HG03280 (cell line): ENCODE measurements at regions not wholly inside any gene's neighbourhood (a gene's known extent, or its start where the extent isn't known, plus 50 kb on each side); places are given as distances from the start of the nearest gene placed in this dataset.
A peak's percentile ranks its signal among the peaks of the same experiment; 100 is the strongest.
"Not testable (repeated sequence)": the region's sequence is repeated elsewhere in the genome, so short reads cannot be mapped to it uniquely, and the experiment has no call there.

ENCODE experiments used
- ATAC-seq: cut with Tn5 transposase; IDR thresholded peaks from one replicate; pipeline ENCODE4 v1.9.1; 2021; ENCODE audit warnings: mild to moderate bottlenecking, moderate library complexity; ENCODE audit not compliant: unreplicated experiment

DNA sequence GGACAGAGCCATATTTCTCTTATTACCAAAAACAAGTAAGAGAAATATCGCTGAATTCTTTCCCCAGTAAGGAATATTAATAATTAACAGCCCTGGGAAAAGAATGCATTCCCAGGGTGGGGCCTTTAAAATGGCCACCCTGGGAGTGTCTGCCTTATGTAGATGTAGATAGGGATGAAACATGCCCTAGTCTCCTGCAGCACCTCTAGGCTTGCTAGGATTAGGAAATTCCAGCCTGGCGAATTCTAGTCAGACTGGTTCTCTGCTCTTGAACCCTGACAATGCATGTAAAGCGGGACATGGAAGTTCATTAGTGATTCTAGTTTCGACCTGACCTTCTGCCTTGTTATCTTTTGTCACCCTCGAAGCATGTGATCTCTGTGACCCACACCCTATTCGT, 405.2 kb upstream of the MAP2 start:
- not testable (repeated sequence) for ATAC-seq

DNA sequence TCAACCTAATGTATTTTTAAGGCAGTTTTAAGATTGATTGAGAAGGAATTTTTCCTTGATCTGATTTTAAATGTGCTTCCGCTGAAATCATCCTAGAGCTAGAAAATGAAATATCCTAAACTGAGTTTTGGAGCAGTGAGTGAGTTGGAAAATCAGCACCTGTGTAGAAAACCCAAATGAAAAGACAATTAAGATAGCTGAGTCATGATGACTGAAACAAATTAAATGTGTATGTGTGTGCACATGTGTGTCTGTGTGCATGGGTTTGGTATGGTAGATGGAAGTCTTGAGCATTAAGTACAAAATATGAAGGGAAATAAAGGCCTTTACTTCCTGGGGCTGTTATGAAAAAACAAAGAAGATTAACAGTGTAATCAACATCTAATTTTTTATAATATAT, 394.6 kb upstream of the MAP2 start:
- no peak for ATAC-seq

DNA sequence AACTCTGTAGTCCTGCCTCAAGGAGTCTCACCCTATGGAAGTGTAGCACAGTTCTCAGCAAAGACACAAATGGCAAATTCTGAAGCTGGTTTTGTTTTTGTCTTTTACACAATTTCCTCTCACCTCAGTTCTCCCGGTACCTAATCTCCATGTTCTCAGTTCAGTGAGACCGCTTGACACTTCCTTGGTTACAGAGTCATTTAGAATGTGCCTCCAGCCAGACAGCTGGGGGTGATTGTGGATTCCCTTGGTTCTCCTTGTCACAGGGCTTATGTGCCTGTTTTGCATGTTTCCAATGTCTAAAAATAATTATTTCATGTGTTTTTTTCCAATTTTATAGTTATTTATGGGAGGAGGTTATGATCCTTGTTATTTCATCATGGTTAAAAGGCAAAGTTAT, 379.5 kb upstream of the MAP2 start:
- no peak for ATAC-seq

- ATAC-seq = no peak
Observed at GRCh38 chr2:209046163-209046562, 377.7 kb upstream of the MAP2 start.

DNA sequence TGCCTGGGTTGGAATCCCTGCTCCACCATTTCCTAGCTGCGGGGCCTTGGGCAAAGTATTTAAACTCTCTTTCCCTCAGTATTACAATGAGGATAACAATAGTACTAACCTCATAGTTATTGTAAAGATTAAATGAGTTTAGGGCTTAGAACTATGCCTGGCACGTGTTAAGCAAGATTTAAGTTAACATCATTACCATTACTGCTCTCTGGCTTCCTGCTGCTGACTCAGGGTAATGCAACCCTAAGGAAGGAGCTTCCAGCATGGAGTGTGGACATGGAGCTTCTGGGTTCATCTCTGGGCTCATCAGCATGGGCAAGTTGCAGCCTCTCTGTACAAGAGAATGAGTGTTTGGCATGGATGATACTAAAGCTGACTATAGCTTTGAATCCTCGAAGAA, 374.2 kb upstream of the MAP2 start:
- no peak for ATAC-seq

DNA sequence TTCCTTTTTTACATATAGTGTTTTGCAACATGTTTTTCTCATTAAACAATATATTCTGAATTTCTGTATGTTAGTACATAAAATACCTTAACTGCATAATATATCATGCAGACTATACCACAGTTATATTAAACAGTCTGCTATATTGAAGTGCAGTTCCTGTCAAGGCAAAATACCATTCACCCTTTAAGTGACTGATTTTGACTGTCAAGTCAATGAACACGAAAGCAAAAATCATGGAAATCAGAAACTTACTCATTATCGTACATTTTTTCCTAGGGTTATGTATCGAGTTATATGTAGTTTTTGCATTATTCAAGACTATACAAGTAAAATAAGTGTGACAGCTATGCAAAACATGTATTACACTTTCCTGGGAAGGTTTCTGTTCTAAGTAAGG, 361.6 kb upstream of the MAP2 start:
- no peak for ATAC-seq

DNA sequence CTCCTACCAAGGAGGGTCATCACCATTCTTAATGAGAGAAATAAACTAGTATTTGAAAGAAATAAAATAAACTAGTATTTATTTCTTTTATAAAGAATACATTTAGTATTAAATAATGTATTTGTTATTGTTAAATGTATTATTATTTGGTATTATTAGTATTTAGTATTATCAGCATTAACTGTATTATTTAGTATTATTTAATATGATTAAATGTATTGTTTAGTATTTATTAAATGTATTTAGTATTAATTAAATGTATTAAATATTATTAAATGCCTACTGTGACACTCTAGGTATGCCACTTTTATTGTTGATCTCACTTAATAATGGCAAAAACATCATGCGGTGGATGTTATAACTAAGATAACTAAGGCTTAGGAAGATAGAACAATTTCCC, 353.6 kb upstream of the MAP2 start:
- no peak for ATAC-seq

- no peak for ATAC-seq
Observed at GRCh38 chr2:209073151-209073550, 350.7 kb upstream of the MAP2 start.

GRCh38 chr2:209074711-209075110, 349.1 kb upstream of the MAP2 start:
- ATAC-seq = no peak

GRCh38 chr2:209076151-209076550, 347.7 kb upstream of the MAP2 start:
- no peak for ATAC-seq

DNA sequence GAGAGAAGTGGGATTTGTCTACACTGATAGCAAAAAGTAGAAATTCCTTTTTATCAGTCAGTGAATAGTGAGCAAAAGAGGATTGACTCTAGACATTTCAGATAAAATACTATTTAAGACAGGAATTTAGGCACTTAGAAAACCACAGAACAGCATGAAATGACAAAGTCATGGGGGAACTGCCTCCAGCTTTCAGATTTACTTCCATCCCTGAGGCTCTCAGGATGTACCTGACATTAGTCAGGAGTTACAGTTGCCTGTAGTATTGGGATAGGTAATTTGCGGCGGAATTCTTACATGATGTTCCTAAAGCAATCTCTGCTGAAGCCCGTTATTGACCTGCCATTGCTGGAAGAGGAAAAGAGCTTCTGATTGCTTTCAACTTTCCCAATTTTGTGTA, 337.1 kb upstream of the MAP2 start:
- no peak for ATAC-seq

GRCh38 chr2:209091056-209091455, 332.8 kb upstream of the MAP2 start:
- ATAC-seq = no peak

GRCh38 chr2:209094221-209094620, 329.6 kb upstream of the MAP2 start:
- no peak for ATAC-seq

DNA sequence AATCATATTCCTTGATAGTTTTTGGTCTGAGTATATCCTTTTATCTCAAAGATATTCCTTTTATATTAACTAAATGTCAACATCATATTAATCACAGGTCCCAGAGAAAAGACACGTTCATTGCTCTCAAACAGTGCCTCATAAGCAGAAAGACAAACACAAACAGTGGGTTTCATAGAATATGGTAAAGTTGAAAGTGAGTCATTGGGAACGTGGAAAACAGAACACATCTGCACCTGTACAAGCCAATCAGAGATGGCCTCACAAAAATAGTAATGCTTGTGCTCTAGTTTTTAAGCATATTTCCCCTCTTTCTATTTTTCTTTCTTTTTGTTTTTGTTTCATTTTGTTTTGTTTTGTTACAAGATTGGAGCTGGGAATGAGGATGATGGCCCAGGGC, 328.4 kb upstream of the MAP2 start:
- ATAC-seq = no peak

- no peak for ATAC-seq
Observed at GRCh38 chr2:209097168-209097567, 326.7 kb upstream of the MAP2 start.

DNA sequence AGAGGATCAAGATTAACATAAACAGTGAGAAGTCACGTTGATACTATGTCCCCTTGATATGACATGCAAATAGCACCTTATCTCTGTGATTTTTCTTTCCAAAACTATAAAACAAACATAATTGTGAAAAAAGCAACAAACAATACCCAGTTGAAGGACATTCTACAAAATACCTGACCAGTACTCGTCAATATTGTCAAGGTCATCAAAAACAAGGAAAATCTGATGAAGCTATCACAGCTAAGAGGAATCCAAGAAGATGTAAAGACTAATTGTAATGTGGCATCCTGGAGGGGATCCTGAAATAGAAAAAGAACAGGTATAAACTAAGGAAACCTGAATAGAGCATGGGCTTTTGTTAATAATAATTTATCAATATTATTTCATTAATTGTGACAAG, 321.5 kb upstream of the MAP2 start:
- no peak for ATAC-seq

DNA sequence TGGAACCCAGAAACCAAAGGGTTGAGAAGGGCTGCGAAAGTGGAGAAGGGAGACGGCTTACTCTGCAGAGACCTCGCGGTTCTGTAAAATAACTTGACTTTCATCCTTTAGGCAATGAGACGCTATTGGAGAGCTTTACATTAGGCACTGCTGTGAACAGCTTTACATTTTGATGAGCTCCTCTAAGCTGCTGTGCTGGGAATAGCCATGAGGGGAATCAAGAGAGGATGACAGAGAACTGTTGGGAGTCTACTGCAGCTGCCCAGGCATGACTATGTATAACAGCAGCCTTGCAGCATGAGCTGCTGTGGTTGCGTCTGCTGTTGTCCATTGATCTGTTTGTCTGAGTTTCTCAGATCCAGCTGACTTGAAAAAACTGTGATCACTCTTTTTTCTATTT, 310.8 kb upstream of the MAP2 start:
- ATAC-seq = no peak

- no peak for ATAC-seq
Observed at GRCh38 chr2:209114588-209115240, 309.1 kb upstream of the MAP2 start.

GRCh38 chr2:209121691-209122090, 302.2 kb upstream of the MAP2 start:
- ATAC-seq = peak; percentile 92

DNA sequence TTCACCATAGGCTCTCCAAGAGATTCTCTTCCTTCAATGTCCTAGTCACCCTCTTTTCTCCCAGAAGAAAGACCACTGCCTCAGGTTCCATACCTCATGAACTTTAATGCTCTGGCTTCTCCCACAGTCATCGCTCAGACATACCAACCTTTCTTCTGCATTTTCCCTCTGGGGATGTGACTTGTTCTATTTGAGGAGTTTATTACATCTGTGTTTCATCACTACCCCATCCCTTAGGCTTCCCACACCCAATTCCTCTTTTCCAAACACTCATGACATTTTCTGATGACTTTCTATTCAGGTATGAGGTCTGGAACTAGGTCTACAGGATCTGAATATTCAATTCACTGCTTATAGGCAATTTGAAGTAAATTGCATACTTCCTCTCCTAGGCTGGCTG, 298.6 kb upstream of the MAP2 start:
- ATAC-seq = no peak

DNA sequence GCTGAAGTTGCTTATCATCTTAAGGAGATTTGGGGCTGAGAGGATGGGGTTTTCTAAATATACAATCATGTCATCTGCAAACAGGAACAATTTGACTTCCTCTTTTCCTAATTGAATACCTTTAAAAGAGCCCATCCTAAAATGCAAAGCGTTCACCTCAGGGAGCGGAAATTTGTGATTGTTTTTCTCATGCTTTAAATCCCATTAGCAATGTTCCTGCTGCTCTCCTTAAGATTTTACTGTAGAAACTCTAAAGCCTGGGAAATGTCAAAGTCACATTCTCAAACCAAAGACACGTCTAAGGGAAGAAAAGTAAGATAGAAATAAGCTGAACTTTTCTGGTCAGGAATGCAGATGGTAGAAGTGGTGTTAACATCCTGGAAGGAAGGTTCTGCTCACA, 285.8 kb upstream of the MAP2 start:
- no peak for ATAC-seq

GRCh38 chr2:209141142-209141541, 282.7 kb upstream of the MAP2 start:
- no peak for ATAC-seq

DNA sequence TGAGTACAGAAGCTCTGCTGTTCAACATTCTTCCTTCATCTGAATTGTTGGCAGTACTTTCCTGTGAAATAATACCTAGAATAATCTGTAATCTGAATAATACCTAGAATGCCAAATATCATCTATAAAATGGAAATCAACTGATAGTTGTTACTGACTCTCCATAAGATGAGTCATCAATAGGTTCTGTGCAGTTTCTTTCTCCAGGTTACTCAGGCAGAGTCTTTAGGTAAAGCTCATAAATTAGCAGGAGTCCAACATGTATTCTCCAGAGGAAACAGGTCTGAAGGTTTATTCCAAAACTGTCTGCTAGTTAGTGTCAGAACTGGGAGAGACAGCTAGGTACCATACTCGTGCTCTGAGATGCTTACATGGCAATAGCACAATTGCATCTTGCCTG, 282.0 kb upstream of the MAP2 start:
- no peak for ATAC-seq
